H1 (cell line): ENCODE measurements at regions not wholly inside any gene's neighbourhood (a gene's known extent, or its start where the extent isn't known, plus 50 kb on each side); places are given as distances from the start of the nearest gene placed in this dataset.

Source experiments
- CTCF ChIA-PET: fragments of 300-600 bp; sonication (Branson Sonifier 250); formaldehyde crosslinking; loops from one replicate; lab custom pipeline; 2021; ENCODE audit not compliant: partially characterized antibody; lab: Charles Lee
- POLR2A ChIA-PET: fragments of 300-600 bp; sonication (Branson Sonifier 250); formaldehyde crosslinking; loops from one replicate; lab custom pipeline; 2021; ENCODE audit warnings: inconsistent platforms; ENCODE audit not compliant: partially characterized antibody; lab: Charles Lee
- DNase-seq, 2 experiments: peaks; one replicate each; pipeline versions ENCODE4 v3.0.0 to v3.0.0-alpha.2; 2010 to 2022; ENCODE audit warnings: low spot score in 2 of 2, low read depth in 1 of 2, mixed read lengths in 1 of 2
- FAIRE-seq: peaks from 2 replicates; lab custom pipeline; 2011; peaks lifted over from hg19 to GRCh38; lab: Jason Lieb, UNC
- H2AFZ ChIP-seq: 2 replicates; pipeline ENCODE4 v1.8.1; 2012; ENCODE audit warnings: low read length, inconsistent platforms
- H2AK5ac ChIP-seq: 2 replicates; pipeline ENCODE4 v1.6.1; 2013; ENCODE audit warnings: low read depth, low read length
- H2BK120ac ChIP-seq: replicated peaks from 2 replicates; pipeline ENCODE3; 2013; ENCODE audit warnings: low read depth, low read length, inconsistent platforms
- H2BK12ac ChIP-seq: 2 replicates; pipeline ENCODE4 v1.6.1; 2013; ENCODE audit warnings: low read depth, low read length
- H2BK15ac ChIP-seq: 2 replicates; pipeline ENCODE4 v1.6.1; 2013; ENCODE audit warnings: low read length
- H2BK20ac ChIP-seq: 2 replicates; pipeline ENCODE4 v1.6.1; 2013; ENCODE audit warnings: low read length
- H2BK5ac ChIP-seq: 2 replicates; pipeline ENCODE4 v1.6.1; 2013; ENCODE audit warnings: low read depth, low read length
- H3K14ac ChIP-seq: 2 replicates; pipeline ENCODE4 v1.6.1; 2013; ENCODE audit warnings: inconsistent platforms; ENCODE audit not compliant: insufficient read length
- H3K18ac ChIP-seq: 2 replicates; pipeline ENCODE4 v1.6.1; 2013; ENCODE audit warnings: low read length; ENCODE audit errors: extremely low read depth
- H3K23ac ChIP-seq: 2 replicates; pipeline ENCODE4 v1.6.1; 2013; ENCODE audit warnings: inconsistent platforms; ENCODE audit not compliant: insufficient read length
- H3K23me2 ChIP-seq: 2 replicates; pipeline ENCODE4 v1.6.1; 2013; ENCODE audit warnings: low read depth, low read length
- H3K27ac ChIP-seq: 2 replicates; pipeline ENCODE4 v1.6.1; 2011; ENCODE audit warnings: low read depth, low read length, inconsistent platforms
- H3K27me3 ChIP-seq, 4 experiments: replicated peaks in 1 of 4; 1 replicate in 1 of 4; 2 replicates in 3 of 4; pipeline versions ENCODE4 v1.6.1 to v1.8.1; 2011 to 2013; ENCODE audit warnings: low read length in 3 of 4, mild to moderate bottlenecking in 3 of 4, inconsistent platforms in 2 of 4, mixed read lengths in 2 of 4, moderate library complexity in 1 of 4; ENCODE audit not compliant: control insufficient read depth in 3 of 4, insufficient read depth in 3 of 4; ENCODE audit errors: extremely low read depth in 1 of 4
- H3K36me3 ChIP-seq, 4 experiments: 2 replicates each; pipeline versions ENCODE4 v1.6.1 to v1.8.1; 2011 to 2013; ENCODE audit warnings: mild to moderate bottlenecking in 4 of 4, low read length in 3 of 4, moderate library complexity in 2 of 4, control low read depth in 1 of 4, inconsistent platforms in 1 of 4; ENCODE audit not compliant: insufficient read depth in 4 of 4, control insufficient read depth in 2 of 4
- H3K4ac ChIP-seq: replicated peaks from 2 replicates; pipeline ENCODE3; 2013; ENCODE audit warnings: low read length, low read depth, mixed read lengths, inconsistent platforms; ENCODE audit not compliant: insufficient read length
- H3K4me1 ChIP-seq, 4 experiments: replicated peaks in 1 of 4; 1 replicate in 1 of 4; 2 replicates in 3 of 4; pipeline versions ENCODE4 v1.6.1 to v1.8.1; 2011 to 2013; ENCODE audit warnings: low read length in 3 of 4, inconsistent platforms in 2 of 4, mixed read lengths in 1 of 4; ENCODE audit not compliant: insufficient read depth in 4 of 4, control insufficient read depth in 3 of 4
- H3K4me2 ChIP-seq, 2 experiments: 2 replicates each; pipeline versions ENCODE4 v1.6.1 to v1.8.1; 2011 to 2013; ENCODE audit warnings: low read depth in 2 of 2, low read length in 2 of 2, control low read depth in 1 of 2, inconsistent platforms in 1 of 2, mild to moderate bottlenecking in 1 of 2; ENCODE audit not compliant: insufficient read depth in 1 of 2
- H3K4me3 ChIP-seq, 4 experiments: fragments of 200-600, 300-600 bp in 1 of 4; sonication (generic), shearing (Covaris generic), sonication (Bioruptor Twin) in 1 of 4; 2 replicates each; pipeline versions ENCODE4 v1.5.1 to v1.8.1; 2011 to 2016; ENCODE audit warnings: low read length in 4 of 4, low read depth in 3 of 4, control low read depth in 2 of 4, inconsistent platforms in 2 of 4, mild to moderate bottlenecking in 2 of 4, mixed read lengths in 1 of 4, moderate library complexity in 1 of 4; ENCODE audit not compliant: insufficient read depth in 2 of 4; ENCODE audit errors: extremely low read depth in 1 of 4
- H3K56ac ChIP-seq: replicated peaks from 2 replicates; pipeline ENCODE3; 2013; ENCODE audit warnings: low read depth, mild to moderate bottlenecking, mixed read lengths, low read length, inconsistent platforms; ENCODE audit not compliant: insufficient read length
- H3K79me1 ChIP-seq: 2 replicates; pipeline ENCODE4 v1.6.1; 2013; ENCODE audit warnings: low read depth, low read length, control low read depth
- H3K79me2 ChIP-seq, 2 experiments: 2 replicates each; pipeline versions ENCODE4 v1.6.1 to v1.8.1; 2012 to 2013; ENCODE audit warnings: low read length in 2 of 2, mild to moderate bottlenecking in 2 of 2, inconsistent platforms in 1 of 2; ENCODE audit not compliant: insufficient read depth in 2 of 2, control insufficient read depth in 1 of 2
- H3K9ac ChIP-seq, 4 experiments: replicated peaks in 1 of 4; 1 replicate in 1 of 4; 2 replicates in 3 of 4; pipeline versions ENCODE4 v1.6.1 to v1.8.1; 2011 to 2013; ENCODE audit warnings: low read depth in 3 of 4, low read length in 3 of 4, control low read depth in 2 of 4, mild to moderate bottlenecking in 2 of 4, moderate library complexity in 2 of 4, inconsistent platforms in 1 of 4; ENCODE audit errors: extremely low read depth in 1 of 4
- H3K9me3 ChIP-seq, 2 experiments: 2 replicates each; pipeline versions ENCODE4 v1.6.1 to v1.8.1; 2012 to 2013; ENCODE audit warnings: mild to moderate bottlenecking in 2 of 2, moderate library complexity in 2 of 2, control low read depth in 1 of 2, inconsistent platforms in 1 of 2, low read depth in 1 of 2, low read length in 1 of 2, mixed read lengths in 1 of 2; ENCODE audit not compliant: insufficient read depth in 2 of 2
- H4K20me1 ChIP-seq, 2 experiments: replicated peaks in 1 of 2; 2 replicates each; pipeline versions ENCODE3 to v1.8.1; 2011 to 2013; ENCODE audit warnings: inconsistent platforms in 2 of 2, low read length in 2 of 2, mild to moderate bottlenecking in 1 of 2; ENCODE audit not compliant: insufficient read depth in 2 of 2, control insufficient read depth in 1 of 2
- H4K5ac ChIP-seq: 2 replicates; pipeline ENCODE4 v1.6.1; 2013; ENCODE audit warnings: low read length, low read depth, mixed read lengths, inconsistent platforms; ENCODE audit not compliant: insufficient read length
- H4K8ac ChIP-seq: 2 replicates; pipeline ENCODE4 v1.8.0; 2013; ENCODE audit warnings: mild to moderate bottlenecking, moderate library complexity, low read length, inconsistent platforms; ENCODE audit not compliant: insufficient read depth; ENCODE audit errors: extremely low read depth
- H4K91ac ChIP-seq: replicated peaks from 2 replicates; pipeline ENCODE3; 2013; ENCODE audit warnings: low read length, mixed read lengths, inconsistent platforms; ENCODE audit not compliant: insufficient read length
- BACH1 ChIP-seq: IDR thresholded peaks from 2 replicates; pipeline ENCODE4 v1.6.1; 2012; ENCODE audit warnings: low read length, improper control_type of control experiment
- CTCF ChIP-seq, 3 experiments: IDR thresholded peaks; 1 replicate in 2 of 3; 2 replicates in 1 of 3; pipeline versions ENCODE4 v1.5.1 to v1.6.1; 2011; ENCODE audit warnings: low read length in 3 of 3, mild to moderate bottlenecking in 3 of 3, inconsistent platforms in 2 of 3, low read depth in 1 of 3, moderate library complexity in 1 of 3; ENCODE audit not compliant: insufficient read depth in 1 of 3; ENCODE audit errors: control extremely low read depth in 1 of 3
- EP300 ChIP-seq, 2 experiments: IDR thresholded peaks; 1 replicate in 1 of 2; 2 replicates in 1 of 2; pipeline ENCODE4 v1.6.1; 2011 to 2012; ENCODE audit warnings: low read depth in 2 of 2, low read length in 2 of 2, mild to moderate bottlenecking in 2 of 2, borderline replicate concordance in 1 of 2, inconsistent platforms in 1 of 2, moderate library complexity in 1 of 2
- FOSL1 ChIP-seq: IDR thresholded peaks from 2 replicates; pipeline ENCODE4 v1.6.1; 2011; ENCODE audit warnings: mild to moderate bottlenecking, low read depth, low read length, moderate library complexity; ENCODE audit not compliant: insufficient read depth
- MAFK ChIP-seq: IDR thresholded peaks from 2 replicates; pipeline ENCODE4 v1.6.1; 2012; ENCODE audit warnings: low read depth, mild to moderate bottlenecking, improper control_type of control experiment, low read length
- SP2 ChIP-seq: IDR thresholded peaks from 2 replicates; pipeline ENCODE4 v1.6.1; 2012; ENCODE audit warnings: mild to moderate bottlenecking, low read length, inconsistent platforms
- ZNF274 ChIP-seq: IDR thresholded peaks from 2 replicates; pipeline ENCODE4 v1.7.0; 2012; ENCODE audit warnings: low read length, borderline replicate concordance; ENCODE audit errors: extremely low read depth
- WGBS, 2 experiments: shearing (Covaris generic) in 1 of 2; methylation state at CpG; one replicate each; pipeline versions ENCODE4 v1.1.6 to v1.1.7; 2013 to 2015; ENCODE audit warnings: low lambda C conversion rate in 2 of 2, mixed read lengths in 2 of 2, inconsistent platforms in 1 of 2, low coverage in 1 of 2, missing lambda C conversion rate in 1 of 2; ENCODE audit not compliant: insufficient replicate concordance in 2 of 2, insufficient coverage in 1 of 2, insufficient read length in 1 of 2; ENCODE audit errors: extremely low coverage in 1 of 2, missing lambda C conversion rate in 1 of 2; 5-methylcytosine and 5-hydroxymethylcytosine counted together

GRCh38 chr7:63073286-63073685 is 925.4 kb upstream of the ZNF722 start:
- 82% methylated on average over 2 of the region's 2 CpGs; no CpG with 5 or more reads in 1 of the 2 experiments for WGBS, 2 experiments
- no peak overlapping the region for H2BK12ac ChIP-seq
- H3K4ac ChIP-seq = no peak overlapping the region
- H3K14ac ChIP-seq = no peak overlapping the region
- no peak overlapping the region for H3K27ac ChIP-seq
- no peaks in the 10 kb centered on the region for H4K20me1 ChIP-seq
- no peak overlapping the region for H4K5ac ChIP-seq
- DNase-seq (no peak), FAIRE-seq (no peak)
- peaks cover 60 to 82% of the 10 kb centered on the region in 2 experiments for H3K9me3 ChIP-seq
- no peak overlapping the region for H2BK15ac ChIP-seq
- no peaks in the 10 kb centered on the region for H3K4me1 ChIP-seq
- H2BK120ac ChIP-seq = no peak overlapping the region
- H2BK20ac ChIP-seq = no peak overlapping the region
- H3K4me2 ChIP-seq = no peak overlapping the region
- H2AFZ ChIP-seq = no peak overlapping the region
- no peak overlapping the region for H3K56ac ChIP-seq
- H3K27me3 ChIP-seq = no peaks in the 10 kb centered on the region
- CTCF ChIA-PET = no interaction called here
- no peak overlapping the region for H3K18ac ChIP-seq
- H3K9ac ChIP-seq = no peak overlapping the region
- no peak overlapping the region; the same call in 1 of the 2 replicates for H4K8ac ChIP-seq
- TF ChIP-seq FOSL1 (no peak), SP2 (no peak), ZNF274 (no peak), EP300 (IDR thresholded peaks at IDR 0.05; ENCODE audit: borderline replicate concordance in 1 of 2, low read depth in 2 of 2, low read length in 2 of 2) (no peak), MAFK (no peak), BACH1 (no peak), CTCF (IDR thresholded peaks at IDR 0.05; ENCODE audit: control extremely low read depth in 1 of 3, insufficient read depth in 1 of 3, low read depth in 1 of 3, low read length in 3 of 3) (no peak)
- no peaks in the 10 kb centered on the region; the same call in 1 of the 2 replicates for H3K23me2 ChIP-seq
- H3K4me3 ChIP-seq = no peak overlapping the region
- H3K23ac ChIP-seq = no peak overlapping the region
- H2AK5ac ChIP-seq = no peak overlapping the region
- H4K91ac ChIP-seq = no peak overlapping the region
- no peak overlapping the region for H2BK5ac ChIP-seq
- no peaks in the 10 kb centered on the region for H3K79me2 ChIP-seq
- no peaks in the 10 kb centered on the region for H3K36me3 ChIP-seq
- H3K79me1 ChIP-seq = no peaks in the 10 kb centered on the region
- POLR2A ChIA-PET = no interaction called here
